HT-29 (cell line): ENCODE measurements at regions not wholly inside any gene's neighbourhood (a gene's known extent, or its start where the extent isn't known, plus 50 kb on each side); places are given as distances from the start of the nearest gene placed in this dataset.
"Not testable (repeated sequence)": the region's sequence is repeated elsewhere in the genome, so short reads cannot be mapped to it uniquely, and the experiment has no call there.

Experiments
- DNase-seq: peaks from one replicate; pipeline ENCODE4 v3.0.0-alpha.2; 2015; ENCODE audit warnings: low spot score

- peak; percentile 9 for DNase-seq
Observed at GRCh38 chr2:62654876-62655359, 50.6 kb upstream of the EHBP1 start.

- DNase-seq: peak; percentile 82
Observed at GRCh38 chr2:62654423-62654791, 51.1 kb upstream of the EHBP1 start.

GRCh38 chr2:62653582-62654422, 51.7 kb upstream of the EHBP1 start:
- peak; percentile 58 for DNase-seq

- DNase-seq: not testable (repeated sequence)
Observed at GRCh38 chr2:62649087-62649486, 56.4 kb upstream of the EHBP1 start.

- no peak for DNase-seq
Observed at GRCh38 chr2:62643100-62643471, 62.4 kb upstream of the EHBP1 start.

GRCh38 chr2:62642429-62643099, 62.9 kb upstream of the EHBP1 start:
- no peak for DNase-seq

GRCh38 chr2:62641936-62642335, 63.6 kb upstream of the EHBP1 start:
- no peak for DNase-seq

- no peak for DNase-seq
Observed at GRCh38 chr2:62641410-62641843, 64.1 kb upstream of the EHBP1 start.

- no peak for DNase-seq
Observed at GRCh38 chr2:62631160-62632085, 74.1 kb upstream of the EHBP1 start.

GRCh38 chr2:62630206-62630605, 75.3 kb upstream of the EHBP1 start:
- DNase-seq: not testable (repeated sequence)

- DNase-seq: not testable (repeated sequence)
Observed at GRCh38 chr2:62629310-62629709, 76.2 kb upstream of the EHBP1 start.

- no peak for DNase-seq
Observed at GRCh38 chr2:62627667-62628066, 77.8 kb upstream of the EHBP1 start.

- DNase-seq: no peak
Observed at GRCh38 chr2:62624855-62625254, 80.7 kb upstream of the EHBP1 start.

GRCh38 chr2:62616486-62616885, 89.0 kb upstream of the EHBP1 start:
- not testable (repeated sequence) for DNase-seq

GRCh38 chr2:62611854-62612253, 93.7 kb upstream of the EHBP1 start:
- no peak for DNase-seq

- not testable (repeated sequence) for DNase-seq
Observed at GRCh38 chr2:62605471-62605870, 99.5 kb upstream of the TMEM17 start.

GRCh38 chr2:62604336-62604735, 98.3 kb upstream of the TMEM17 start:
- no peak for DNase-seq

GRCh38 chr2:62603154-62603712, 97.2 kb upstream of the TMEM17 start:
- no peak for DNase-seq

GRCh38 chr2:62599674-62600410, 93.8 kb upstream of the TMEM17 start:
- not testable (repeated sequence) for DNase-seq

GRCh38 chr2:62597323-62597722, 91.3 kb upstream of the TMEM17 start:
- no peak for DNase-seq
